ENCODE measurements at regions not wholly inside any gene's neighbourhood (a gene's known extent, or its start where the extent isn't known, plus 50 kb on each side); places are given as distances from the start of the nearest gene placed in this dataset.

DNA sequence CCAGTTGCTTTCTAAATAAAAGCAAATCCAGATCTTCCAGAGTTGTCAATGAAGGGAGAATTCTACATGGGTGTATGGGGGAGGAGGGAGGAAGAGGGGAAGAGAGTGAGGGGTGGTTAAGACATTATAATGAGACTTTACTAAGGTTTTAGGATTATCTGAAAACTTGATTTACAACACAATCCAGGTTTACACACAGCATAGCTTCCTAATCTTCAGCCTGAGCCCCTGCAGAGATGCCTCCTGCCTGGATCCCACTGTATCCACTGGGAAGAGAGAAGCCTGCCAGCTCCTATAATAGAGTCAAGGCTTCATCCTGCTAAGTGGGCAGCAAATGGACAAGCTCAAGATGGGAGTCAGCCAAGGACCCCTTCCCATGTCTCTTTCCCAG lies 85.6 kb upstream of the KIT start:
- TF ChIP-seq POLR2AphosphoS5 (IDR thresholded peaks at IDR 0.05; ENCODE audit: insufficient read depth in 1 of 2, low read depth in 1 of 2): no peak
- no peak for TF ChIP-seq CTCF (IDR thresholded peaks at IDR 0.05)
